ENCODE measurements at regions not wholly inside any gene's neighbourhood (a gene's known extent, or its start where the extent isn't known, plus 50 kb on each side); places are given as distances from the start of the nearest gene placed in this dataset.
"Not testable (repeated sequence)": the region's sequence is repeated elsewhere in the genome, so short reads cannot be mapped to it uniquely, and the experiment has no call there.

- no peak overlapping the region for H3K27ac Mint-ChIP-seq (ENCODE audit: unreplicated experiment)
- no peaks in the 10 kb centered on the region for H3K27me3 Mint-ChIP-seq (ENCODE audit: unreplicated experiment)
- DNase-seq = no peak
- no peaks in the 10 kb centered on the region for H3K4me1 Mint-ChIP-seq (ENCODE audit: low read depth, unreplicated experiment)
- H3K36me3 Mint-ChIP-seq (ENCODE audit: insufficient read depth, unreplicated experiment) = no peaks in the 10 kb centered on the region
- TF ChIP-seq CTCF (IDR thresholded peaks at IDR 0.05; ENCODE audit: unreplicated experiment) = no peak
- no peaks in the 10 kb centered on the region for H3K9me3 Mint-ChIP-seq (ENCODE audit: low read depth, unreplicated experiment)
- H3K4me3 Mint-ChIP-seq (ENCODE audit: low read depth, unreplicated experiment) = no peak overlapping the region
- CTCF ChIA-PET = no interaction called here
- intact Hi-C loops (cut with micrococcal nuclease; ENCODE audit: unreplicated experiment) = no loop called here
- BruUV-seq (replicated peaks) = no TSS peak
Observed at GRCh38 chr1:102796429-102796828, 311.9 kb downstream of the COL11A1 start.

- no peak for DNase-seq
- Mint-ChIP-seq H3K36me3 (ENCODE audit: insufficient read depth, unreplicated experiment) (no peaks in the 10 kb centered on the region), H3K4me1 (ENCODE audit: low read depth, unreplicated experiment) (no peaks in the 10 kb centered on the region), H3K9me3 (ENCODE audit: low read depth, unreplicated experiment) (peaks cover 4% of the 10 kb centered on the region), H3K4me3 (ENCODE audit: low read depth, unreplicated experiment) (no peak overlapping the region), H3K27me3 (ENCODE audit: unreplicated experiment) (no peaks in the 10 kb centered on the region), H3K27ac (ENCODE audit: unreplicated experiment) (no peak overlapping the region)
- TF ChIP-seq CTCF (IDR thresholded peaks at IDR 0.05; ENCODE audit: unreplicated experiment) = no peak
- BruUV-seq (replicated peaks) = no TSS peak
- CTCF ChIA-PET = no interaction called here
- intact Hi-C loops (cut with micrococcal nuclease; ENCODE audit: unreplicated experiment) = no loop called here
Observed at GRCh38 chr1:102790997-102791396, 317.3 kb downstream of the COL11A1 start.

- H3K27ac Mint-ChIP-seq (ENCODE audit: unreplicated experiment); H3K36me3 Mint-ChIP-seq (ENCODE audit: insufficient read depth, unreplicated experiment); CTCF ChIA-PET; H3K4me1 Mint-ChIP-seq (ENCODE audit: low read depth, unreplicated experiment); BruUV-seq (replicated peaks); H3K4me3 Mint-ChIP-seq (ENCODE audit: low read depth, unreplicated experiment); intact Hi-C loops (cut with micrococcal nuclease; ENCODE audit: unreplicated experiment); H3K27me3 Mint-ChIP-seq (ENCODE audit: unreplicated experiment); H3K9me3 Mint-ChIP-seq (ENCODE audit: low read depth, unreplicated experiment); DNase-seq: not testable (repeated sequence)
Observed at GRCh38 chr1:102789951-102790350, 318.4 kb downstream of the COL11A1 start.

- no peaks in the 10 kb centered on the region for H3K27me3 Mint-ChIP-seq (ENCODE audit: unreplicated experiment)
- intact Hi-C loops (cut with micrococcal nuclease; ENCODE audit: unreplicated experiment) = no loop called here
- BruUV-seq (replicated peaks) = no TSS peak
- no peak overlapping the region for H3K27ac Mint-ChIP-seq (ENCODE audit: unreplicated experiment)
- H3K9me3 Mint-ChIP-seq (ENCODE audit: low read depth, unreplicated experiment) = peaks cover 8% of the 10 kb centered on the region
- CTCF ChIA-PET = no interaction called here
- no peak for DNase-seq
- no peak overlapping the region for H3K4me3 Mint-ChIP-seq (ENCODE audit: low read depth, unreplicated experiment)
- no peaks in the 10 kb centered on the region for H3K36me3 Mint-ChIP-seq (ENCODE audit: insufficient read depth, unreplicated experiment)
- no peak for TF ChIP-seq CTCF (IDR thresholded peaks at IDR 0.05; ENCODE audit: unreplicated experiment)
- H3K4me1 Mint-ChIP-seq (ENCODE audit: low read depth, unreplicated experiment) = no peaks in the 10 kb centered on the region
Observed at GRCh38 chr1:102783487-102783886, 324.8 kb downstream of the COL11A1 start.

GRCh38 chr1:102782144-102782543 lies 326.2 kb downstream of the COL11A1 start:
- H3K27ac Mint-ChIP-seq (ENCODE audit: unreplicated experiment) = no peak overlapping the region
- CTCF ChIA-PET = no interaction called here
- no peaks in the 10 kb centered on the region for H3K27me3 Mint-ChIP-seq (ENCODE audit: unreplicated experiment)
- no peak for TF ChIP-seq CTCF (IDR thresholded peaks at IDR 0.05; ENCODE audit: unreplicated experiment)
- no peaks in the 10 kb centered on the region for H3K36me3 Mint-ChIP-seq (ENCODE audit: insufficient read depth, unreplicated experiment)
- DNase-seq = no peak
- no peaks in the 10 kb centered on the region for H3K4me1 Mint-ChIP-seq (ENCODE audit: low read depth, unreplicated experiment)
- no peak overlapping the region for H3K4me3 Mint-ChIP-seq (ENCODE audit: low read depth, unreplicated experiment)
- H3K9me3 Mint-ChIP-seq (ENCODE audit: low read depth, unreplicated experiment) = peaks cover 8% of the 10 kb centered on the region
- intact Hi-C loops (cut with micrococcal nuclease; ENCODE audit: unreplicated experiment) = no loop called here
- BruUV-seq (replicated peaks) = no TSS peak
